GM12878 (cell line): ENCODE measurements at regions not wholly inside any gene's neighbourhood (a gene's known extent, or its start where the extent isn't known, plus 50 kb on each side); places are given as distances from the start of the nearest gene placed in this dataset.

Experiments
- CBX3 ChIP-seq: fragments of 200-600 bp; sonication (generic); IDR thresholded peaks from 2 replicates; pipeline ENCODE4 v1.6.1; 2016; ENCODE audit warnings: low read depth, borderline replicate concordance
- E2F4 ChIP-seq: IDR thresholded peaks from 2 replicates; pipeline ENCODE4 v1.6.1; 2012; ENCODE audit warnings: low read depth, low read length, improper control_type of control experiment
- EZH2 ChIP-seq: IDR thresholded peaks from 2 replicates; pipeline ENCODE4 v1.6.1; 2012; ENCODE audit warnings: low read depth, mild to moderate bottlenecking, control low read depth, inconsistent platforms, low read length, borderline replicate concordance; ENCODE audit not compliant: control insufficient read depth
- GABPA ChIP-seq: IDR thresholded peaks from 2 replicates; pipeline ENCODE4 v1.6.1; 2014; ENCODE audit warnings: antibody characterized with exemption, low read depth, mild to moderate bottlenecking, inconsistent platforms
- HCFC1 ChIP-seq: fragments of 150-350 bp; IDR thresholded peaks from 2 replicates; pipeline ENCODE4 v1.6.1; 2014; ENCODE audit warnings: low read length
- MEF2A ChIP-seq: IDR thresholded peaks from 2 replicates; pipeline ENCODE4 v1.6.1; 2011; ENCODE audit warnings: low read depth, mild to moderate bottlenecking, low read length, moderate library complexity; ENCODE audit not compliant: insufficient read depth
- POLR2AphosphoS5 ChIP-seq: IDR thresholded peaks from 2 replicates; pipeline ENCODE4 v1.6.1; 2011; ENCODE audit warnings: mild to moderate bottlenecking, low read length, inconsistent platforms
- SIN3A ChIP-seq: IDR thresholded peaks from 2 replicates; pipeline ENCODE4 v1.6.1; 2012; ENCODE audit warnings: low read depth, low read length, improper control_type of control experiment
- SMARCA5 ChIP-seq: fragments of 450-650 bp; IDR thresholded peaks from 2 replicates; pipeline ENCODE4 v1.6.1; 2017; ENCODE audit warnings: mild to moderate bottlenecking
- STAT3 ChIP-seq: IDR thresholded peaks from 2 replicates; pipeline ENCODE4 v1.6.1; 2011; ENCODE audit warnings: low read depth, low read length, improper control_type of control experiment
- ZZZ3 ChIP-seq: IDR thresholded peaks from 2 replicates; pipeline ENCODE4 v1.6.1; 2011; ENCODE audit warnings: low read depth; ENCODE audit not compliant: control insufficient read depth, insufficient read length
- TF ChIP-seq, protein P1 (sequence below), 3 experiments: IDR thresholded peaks in 2 of 3; conservative IDR thresholded peaks in 1 of 3; 2 replicates each; pipeline ENCODE4 v1.5.1; 2011; ENCODE audit warnings: low read depth in 3 of 3, low read length in 3 of 3, mild to moderate bottlenecking in 3 of 3, control low read depth in 2 of 3, moderate library complexity in 2 of 3, inconsistent platforms in 1 of 3, mixed read lengths in 1 of 3; ENCODE audit not compliant: control insufficient read depth in 2 of 3, insufficient read depth in 1 of 3; ENCODE audit errors: extremely low read depth in 1 of 3

DNA sequence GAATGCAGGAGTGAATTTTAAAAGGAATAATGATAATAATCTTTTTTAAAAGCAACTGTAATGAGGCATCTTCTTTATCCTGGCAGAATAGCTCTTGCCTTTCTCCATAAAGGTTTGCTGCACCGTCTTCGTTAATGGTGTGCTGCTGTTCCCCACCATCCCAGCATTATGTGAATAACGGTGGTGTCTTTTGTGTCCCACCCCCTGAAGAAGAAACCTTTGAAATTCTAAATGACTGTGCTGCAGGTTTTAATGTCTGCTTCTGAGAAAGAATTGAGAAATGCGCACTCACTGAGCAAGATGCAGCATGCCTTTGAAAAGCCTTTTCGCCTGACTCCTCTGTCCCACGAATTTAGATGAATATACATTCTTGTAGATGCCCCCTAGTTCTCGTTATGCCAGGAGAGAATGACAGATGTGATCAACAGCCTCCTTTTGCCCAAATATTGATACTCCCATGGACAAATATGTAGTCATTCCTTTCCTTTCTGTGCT lies 246.1 kb upstream of the ZNF462 start:
- TF ChIP-seq EZH2 (no peak), STAT3 (no peak), SIN3A (no peak), SMARCA5 (no peak), ZZZ3 (no peak), E2F4 (no peak), MEF2A (no peak), HCFC1 (no peak), GABPA (no peak), POLR2AphosphoS5 (no peak), CBX3 (no peak)
- TF ChIP-seq, protein P1, sequence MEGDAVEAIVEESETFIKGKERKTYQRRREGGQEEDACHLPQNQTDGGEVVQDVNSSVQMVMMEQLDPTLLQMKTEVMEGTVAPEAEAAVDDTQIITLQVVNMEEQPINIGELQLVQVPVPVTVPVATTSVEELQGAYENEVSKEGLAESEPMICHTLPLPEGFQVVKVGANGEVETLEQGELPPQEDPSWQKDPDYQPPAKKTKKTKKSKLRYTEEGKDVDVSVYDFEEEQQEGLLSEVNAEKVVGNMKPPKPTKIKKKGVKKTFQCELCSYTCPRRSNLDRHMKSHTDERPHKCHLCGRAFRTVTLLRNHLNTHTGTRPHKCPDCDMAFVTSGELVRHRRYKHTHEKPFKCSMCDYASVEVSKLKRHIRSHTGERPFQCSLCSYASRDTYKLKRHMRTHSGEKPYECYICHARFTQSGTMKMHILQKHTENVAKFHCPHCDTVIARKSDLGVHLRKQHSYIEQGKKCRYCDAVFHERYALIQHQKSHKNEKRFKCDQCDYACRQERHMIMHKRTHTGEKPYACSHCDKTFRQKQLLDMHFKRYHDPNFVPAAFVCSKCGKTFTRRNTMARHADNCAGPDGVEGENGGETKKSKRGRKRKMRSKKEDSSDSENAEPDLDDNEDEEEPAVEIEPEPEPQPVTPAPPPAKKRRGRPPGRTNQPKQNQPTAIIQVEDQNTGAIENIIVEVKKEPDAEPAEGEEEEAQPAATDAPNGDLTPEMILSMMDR (IDR thresholded peaks at IDR 0.05 in 2 of 3, conservative IDR thresholded peaks at IDR 0.05 in 1 of 3; ENCODE audit: control insufficient read depth in 2 of 3, extremely low read depth in 1 of 3, insufficient read depth in 1 of 3, low read depth in 3 of 3, low read length in 3 of 3), result no peak
